Fibroblast of lung (primary cell): ENCODE measurements at regions not wholly inside any gene's neighbourhood (a gene's known extent, or its start where the extent isn't known, plus 50 kb on each side); places are given as distances from the start of the nearest gene placed in this dataset.

ENCODE experiments used
- CTCF ChIP-seq, 2 donors: IDR thresholded peaks in 1 of 2; conservative IDR thresholded peaks in 1 of 2; 1 replicate in 1 of 2; 2 replicates in 1 of 2; pipeline ENCODE4 v1.5.1; 2011 to 2012; ENCODE audit warnings: low read length in 2 of 2, control low read depth in 1 of 2, inconsistent platforms in 1 of 2, low read depth in 1 of 2, mild to moderate bottlenecking in 1 of 2
- EZH2 ChIP-seq: IDR thresholded peaks from 2 replicates; pipeline ENCODE4 v1.5.1; 2012; ENCODE audit warnings: low read length, control low read depth, mild to moderate bottlenecking; ENCODE audit errors: missing control alignments

- no peak for TF ChIP-seq CTCF (conservative IDR thresholded peaks at IDR 0.05 in 1 of 2, IDR thresholded peaks at IDR 0.05 in 1 of 2; ENCODE audit: low read depth in 1 of 2, low read length in 2 of 2)
- TF ChIP-seq EZH2 = no peak
Measured at GRCh38 chr6:157772820-157773219, 50.2 kb upstream of the SNX9 start.
